H1 (cell line): ENCODE measurements at regions not wholly inside any gene's neighbourhood (a gene's known extent, or its start where the extent isn't known, plus 50 kb on each side); places are given as distances from the start of the nearest gene placed in this dataset.

Source experiments
- CTCF ChIA-PET: fragments of 300-600 bp; sonication (Branson Sonifier 250); formaldehyde crosslinking; loops from one replicate; lab custom pipeline; 2021; ENCODE audit not compliant: partially characterized antibody; lab: Charles Lee
- POLR2A ChIA-PET: fragments of 300-600 bp; sonication (Branson Sonifier 250); formaldehyde crosslinking; loops from one replicate; lab custom pipeline; 2021; ENCODE audit warnings: inconsistent platforms; ENCODE audit not compliant: partially characterized antibody; lab: Charles Lee
- DNase-seq, 2 experiments: peaks; one replicate each; pipeline versions ENCODE4 v3.0.0 to v3.0.0-alpha.2; 2010 to 2022; ENCODE audit warnings: low spot score in 2 of 2, low read depth in 1 of 2, mixed read lengths in 1 of 2
- FAIRE-seq: peaks from 2 replicates; lab custom pipeline; 2011; peaks lifted over from hg19 to GRCh38; lab: Jason Lieb, UNC
- H2AFZ ChIP-seq: 2 replicates; pipeline ENCODE4 v1.8.1; 2012; ENCODE audit warnings: low read length, inconsistent platforms
- H2AK5ac ChIP-seq: 2 replicates; pipeline ENCODE4 v1.6.1; 2013; ENCODE audit warnings: low read depth, low read length
- H2BK120ac ChIP-seq: replicated peaks from 2 replicates; pipeline ENCODE3; 2013; ENCODE audit warnings: low read depth, low read length, inconsistent platforms
- H2BK12ac ChIP-seq: 2 replicates; pipeline ENCODE4 v1.6.1; 2013; ENCODE audit warnings: low read depth, low read length
- H2BK15ac ChIP-seq: 2 replicates; pipeline ENCODE4 v1.6.1; 2013; ENCODE audit warnings: low read length
- H2BK20ac ChIP-seq: 2 replicates; pipeline ENCODE4 v1.6.1; 2013; ENCODE audit warnings: low read length
- H2BK5ac ChIP-seq: 2 replicates; pipeline ENCODE4 v1.6.1; 2013; ENCODE audit warnings: low read depth, low read length
- H3K14ac ChIP-seq: 2 replicates; pipeline ENCODE4 v1.6.1; 2013; ENCODE audit warnings: inconsistent platforms; ENCODE audit not compliant: insufficient read length
- H3K18ac ChIP-seq: 2 replicates; pipeline ENCODE4 v1.6.1; 2013; ENCODE audit warnings: low read length; ENCODE audit errors: extremely low read depth
- H3K23ac ChIP-seq: 2 replicates; pipeline ENCODE4 v1.6.1; 2013; ENCODE audit warnings: inconsistent platforms; ENCODE audit not compliant: insufficient read length
- H3K23me2 ChIP-seq: 2 replicates; pipeline ENCODE4 v1.6.1; 2013; ENCODE audit warnings: low read depth, low read length
- H3K27ac ChIP-seq: 2 replicates; pipeline ENCODE4 v1.6.1; 2011; ENCODE audit warnings: low read depth, low read length, inconsistent platforms
- H3K27me3 ChIP-seq, 4 experiments: replicated peaks in 1 of 4; 1 replicate in 1 of 4; 2 replicates in 3 of 4; pipeline versions ENCODE4 v1.6.1 to v1.8.1; 2011 to 2013; ENCODE audit warnings: low read length in 3 of 4, mild to moderate bottlenecking in 3 of 4, inconsistent platforms in 2 of 4, mixed read lengths in 2 of 4, moderate library complexity in 1 of 4; ENCODE audit not compliant: control insufficient read depth in 3 of 4, insufficient read depth in 3 of 4; ENCODE audit errors: extremely low read depth in 1 of 4
- H3K36me3 ChIP-seq, 4 experiments: 2 replicates each; pipeline versions ENCODE4 v1.6.1 to v1.8.1; 2011 to 2013; ENCODE audit warnings: mild to moderate bottlenecking in 4 of 4, low read length in 3 of 4, moderate library complexity in 2 of 4, control low read depth in 1 of 4, inconsistent platforms in 1 of 4; ENCODE audit not compliant: insufficient read depth in 4 of 4, control insufficient read depth in 2 of 4
- H3K4ac ChIP-seq: replicated peaks from 2 replicates; pipeline ENCODE3; 2013; ENCODE audit warnings: low read length, low read depth, mixed read lengths, inconsistent platforms; ENCODE audit not compliant: insufficient read length
- H3K4me1 ChIP-seq, 4 experiments: replicated peaks in 1 of 4; 1 replicate in 1 of 4; 2 replicates in 3 of 4; pipeline versions ENCODE4 v1.6.1 to v1.8.1; 2011 to 2013; ENCODE audit warnings: low read length in 3 of 4, inconsistent platforms in 2 of 4, mixed read lengths in 1 of 4; ENCODE audit not compliant: insufficient read depth in 4 of 4, control insufficient read depth in 3 of 4
- H3K4me2 ChIP-seq, 2 experiments: 2 replicates each; pipeline versions ENCODE4 v1.6.1 to v1.8.1; 2011 to 2013; ENCODE audit warnings: low read depth in 2 of 2, low read length in 2 of 2, control low read depth in 1 of 2, inconsistent platforms in 1 of 2, mild to moderate bottlenecking in 1 of 2; ENCODE audit not compliant: insufficient read depth in 1 of 2
- H3K4me3 ChIP-seq, 4 experiments: fragments of 200-600, 300-600 bp in 1 of 4; sonication (generic), shearing (Covaris generic), sonication (Bioruptor Twin) in 1 of 4; 2 replicates each; pipeline versions ENCODE4 v1.5.1 to v1.8.1; 2011 to 2016; ENCODE audit warnings: low read length in 4 of 4, low read depth in 3 of 4, control low read depth in 2 of 4, inconsistent platforms in 2 of 4, mild to moderate bottlenecking in 2 of 4, mixed read lengths in 1 of 4, moderate library complexity in 1 of 4; ENCODE audit not compliant: insufficient read depth in 2 of 4; ENCODE audit errors: extremely low read depth in 1 of 4
- H3K56ac ChIP-seq: replicated peaks from 2 replicates; pipeline ENCODE3; 2013; ENCODE audit warnings: low read depth, mild to moderate bottlenecking, mixed read lengths, low read length, inconsistent platforms; ENCODE audit not compliant: insufficient read length
- H3K79me1 ChIP-seq: 2 replicates; pipeline ENCODE4 v1.6.1; 2013; ENCODE audit warnings: low read depth, low read length, control low read depth
- H3K79me2 ChIP-seq, 2 experiments: 2 replicates each; pipeline versions ENCODE4 v1.6.1 to v1.8.1; 2012 to 2013; ENCODE audit warnings: low read length in 2 of 2, mild to moderate bottlenecking in 2 of 2, inconsistent platforms in 1 of 2; ENCODE audit not compliant: insufficient read depth in 2 of 2, control insufficient read depth in 1 of 2
- H3K9ac ChIP-seq, 4 experiments: replicated peaks in 1 of 4; 1 replicate in 1 of 4; 2 replicates in 3 of 4; pipeline versions ENCODE4 v1.6.1 to v1.8.1; 2011 to 2013; ENCODE audit warnings: low read depth in 3 of 4, low read length in 3 of 4, control low read depth in 2 of 4, mild to moderate bottlenecking in 2 of 4, moderate library complexity in 2 of 4, inconsistent platforms in 1 of 4; ENCODE audit errors: extremely low read depth in 1 of 4
- H3K9me3 ChIP-seq, 2 experiments: 2 replicates each; pipeline versions ENCODE4 v1.6.1 to v1.8.1; 2012 to 2013; ENCODE audit warnings: mild to moderate bottlenecking in 2 of 2, moderate library complexity in 2 of 2, control low read depth in 1 of 2, inconsistent platforms in 1 of 2, low read depth in 1 of 2, low read length in 1 of 2, mixed read lengths in 1 of 2; ENCODE audit not compliant: insufficient read depth in 2 of 2
- H4K20me1 ChIP-seq, 2 experiments: replicated peaks in 1 of 2; 2 replicates each; pipeline versions ENCODE3 to v1.8.1; 2011 to 2013; ENCODE audit warnings: inconsistent platforms in 2 of 2, low read length in 2 of 2, mild to moderate bottlenecking in 1 of 2; ENCODE audit not compliant: insufficient read depth in 2 of 2, control insufficient read depth in 1 of 2
- H4K5ac ChIP-seq: 2 replicates; pipeline ENCODE4 v1.6.1; 2013; ENCODE audit warnings: low read length, low read depth, mixed read lengths, inconsistent platforms; ENCODE audit not compliant: insufficient read length
- H4K8ac ChIP-seq: 2 replicates; pipeline ENCODE4 v1.8.0; 2013; ENCODE audit warnings: mild to moderate bottlenecking, moderate library complexity, low read length, inconsistent platforms; ENCODE audit not compliant: insufficient read depth; ENCODE audit errors: extremely low read depth
- H4K91ac ChIP-seq: replicated peaks from 2 replicates; pipeline ENCODE3; 2013; ENCODE audit warnings: low read length, mixed read lengths, inconsistent platforms; ENCODE audit not compliant: insufficient read length
- ASH2L ChIP-seq: fragments of 200-600, 300-600 bp; sonication (generic); IDR thresholded peaks from one replicate; pipeline ENCODE4 v1.7.1; 2017; ENCODE audit warnings: low read length
- BRCA1 ChIP-seq: IDR thresholded peaks from 2 replicates; pipeline ENCODE4 v1.6.1; 2012; ENCODE audit warnings: low read depth, low read length, improper control_type of control experiment
- CBX8 ChIP-seq: fragments of 300-800, 300-1000 bp; sonication (generic); IDR thresholded peaks from 2 replicates; pipeline ENCODE4 v1.7.1; 2016; ENCODE audit warnings: low read depth, low read length, borderline replicate concordance
- CEBPB ChIP-seq: IDR thresholded peaks from 2 replicates; pipeline ENCODE4 v1.6.1; 2012; ENCODE audit warnings: low read depth, low read length
- CHD2 ChIP-seq: IDR thresholded peaks from 2 replicates; pipeline ENCODE4 v1.6.1; 2012; ENCODE audit warnings: low read length, improper control_type of control experiment
- CREB1 ChIP-seq: IDR thresholded peaks from 2 replicates; pipeline ENCODE4 v1.6.1; 2012; ENCODE audit warnings: inconsistent platforms
- EGR1 ChIP-seq: IDR thresholded peaks from 2 replicates; pipeline ENCODE4 v1.6.1; 2011; ENCODE audit warnings: low read depth, low read length, borderline replicate concordance
- JUN ChIP-seq: IDR thresholded peaks from 2 replicates; pipeline ENCODE4 v1.6.1; 2011; ENCODE audit warnings: low read depth, mild to moderate bottlenecking, improper control_type of control experiment, low read length
- KDM1A ChIP-seq: fragments of 200-600, 300-600 bp; sonication (generic); IDR thresholded peaks from 2 replicates; pipeline ENCODE4 v1.7.1; 2016; ENCODE audit warnings: mild to moderate bottlenecking, low read length, borderline replicate concordance
- KDM4A ChIP-seq: IDR thresholded peaks from one replicate; pipeline ENCODE4 v1.7.1; 2012; ENCODE audit warnings: low read depth, mild to moderate bottlenecking, moderate library complexity, low read length, inconsistent platforms; ENCODE audit not compliant: severe bottlenecking
- KDM5A ChIP-seq: fragments of 200-600 bp; IDR thresholded peaks from 2 replicates; pipeline ENCODE4 v1.7.1; 2012; ENCODE audit warnings: mild to moderate bottlenecking, low read length, inconsistent platforms, mixed read lengths
- NANOG ChIP-seq: IDR thresholded peaks from 2 replicates; pipeline ENCODE4 v1.6.1; 2011; ENCODE audit warnings: low read length, low read depth, mild to moderate bottlenecking, inconsistent platforms; ENCODE audit not compliant: insufficient read depth, poor library complexity, severe bottlenecking
- POLR2A ChIP-seq, 2 experiments: IDR thresholded peaks; 1 replicate in 1 of 2; 2 replicates in 1 of 2; pipeline ENCODE4 v1.6.1; 2011; ENCODE audit warnings: low read depth in 2 of 2, low read length in 2 of 2, mild to moderate bottlenecking in 2 of 2; ENCODE audit errors: control extremely low read depth in 1 of 2
- RBBP5 ChIP-seq: IDR thresholded peaks from 2 replicates; pipeline ENCODE4 v1.7.1; 2012; ENCODE audit warnings: low read depth, mild to moderate bottlenecking, inconsistent platforms, low read length, moderate library complexity, borderline replicate concordance
- SIN3A ChIP-seq, 2 experiments: IDR thresholded peaks in 1 of 2; conservative IDR thresholded peaks in 1 of 2; 2 replicates each; pipeline ENCODE4 v1.6.1; 2011 to 2012; ENCODE audit warnings: low read length in 2 of 2, improper control_type of control experiment in 1 of 2, low read depth in 1 of 2, mild to moderate bottlenecking in 1 of 2
- YY1 ChIP-seq: IDR thresholded peaks from 2 replicates; pipeline ENCODE4 v1.6.1; 2011; ENCODE audit warnings: low read depth, mild to moderate bottlenecking, low read length
- WGBS, 2 experiments: shearing (Covaris generic) in 1 of 2; methylation state at CpG; one replicate each; pipeline versions ENCODE4 v1.1.6 to v1.1.7; 2013 to 2015; ENCODE audit warnings: low lambda C conversion rate in 2 of 2, mixed read lengths in 2 of 2, inconsistent platforms in 1 of 2, low coverage in 1 of 2, missing lambda C conversion rate in 1 of 2; ENCODE audit not compliant: insufficient replicate concordance in 2 of 2, insufficient coverage in 1 of 2, insufficient read length in 1 of 2; ENCODE audit errors: extremely low coverage in 1 of 2, missing lambda C conversion rate in 1 of 2; 5-methylcytosine and 5-hydroxymethylcytosine counted together

- no peak overlapping the region for H4K5ac ChIP-seq
- no peak overlapping the region for H3K4ac ChIP-seq
- no peak overlapping the region for H2AFZ ChIP-seq
- H3K27me3 ChIP-seq: peaks cover 0 to 5% (median 0%) of the 10 kb centered on the region in 4 experiments; a peak in 3 of 7 replicates
- 0 out of 2 replicates have a peak overlapping the region, but pooled peaks have one; percentile 22 for H2BK20ac ChIP-seq
- no peak overlapping the region for H3K4me2 ChIP-seq
- no peaks in the 10 kb centered on the region for H3K9me3 ChIP-seq
- no peak overlapping the region for H3K14ac ChIP-seq
- peak overlapping the region; percentile 37; the same call in 1 of the 2 replicates for H2BK15ac ChIP-seq
- H3K56ac ChIP-seq: no peak overlapping the region
- no peak overlapping the region for H2AK5ac ChIP-seq
- H3K18ac ChIP-seq: no peak overlapping the region
- ChIA-PET CTCF (interaction anchor here (1.2 to 1.9 kb wide), 2 partner anchors 8 to 57 kb away, joined by 3 to 6 read pairs; no protein-coding TSS in a partner anchor), POLR2A (no interaction called here)
- FAIRE-seq (no peak), DNase-seq (no peak)
- no peak overlapping the region for H4K91ac ChIP-seq
- no peak overlapping the region for H2BK120ac ChIP-seq
- H4K20me1 ChIP-seq: no peaks in the 10 kb centered on the region
- H3K23ac ChIP-seq: no peak overlapping the region
- no peaks in the 10 kb centered on the region for H3K79me2 ChIP-seq
- peaks cover 8 to 29% (median 21%) of the 10 kb centered on the region in 4 experiments for H3K4me1 ChIP-seq
- TF ChIP-seq YY1 (no peak), CBX8 (no peak), KDM5A (no peak), ASH2L (no peak), BRCA1 (no peak), CREB1 (no peak), RBBP5 (no peak), NANOG (no peak), EGR1 (no peak), KDM1A (no peak), SIN3A (conservative IDR thresholded peaks at IDR 0.05 in 1 of 2, IDR thresholded peaks at IDR 0.05 in 1 of 2; ENCODE audit: low read depth in 1 of 2, low read length in 2 of 2) (no peak), POLR2A (IDR thresholded peaks at IDR 0.05; ENCODE audit: control extremely low read depth in 1 of 2, low read depth in 2 of 2, low read length in 2 of 2) (no peak), JUN (no peak), KDM4A (no peak), CHD2 (no peak), CEBPB (no peak)
- H3K9ac ChIP-seq: no peak overlapping the region
- no peak overlapping the region for H2BK5ac ChIP-seq
- H4K8ac ChIP-seq: no peak overlapping the region
- H3K36me3 ChIP-seq: no peaks in the 10 kb centered on the region
- no peak overlapping the region for H3K27ac ChIP-seq
- 0 out of 2 replicates have a peak overlapping the region, but pooled peaks have one; percentile 33 for H2BK12ac ChIP-seq
- H3K23me2 ChIP-seq: no peaks in the 10 kb centered on the region
- H3K4me3 ChIP-seq: no peak overlapping the region
- no peaks in the 10 kb centered on the region for H3K79me1 ChIP-seq
- WGBS, 2 experiments: 88% methylated on average over 2 of the region's 2 CpGs; no CpG with 5 or more reads in 1 of the 2 experiments
These were observed 158.3 kb upstream of the ZMIZ1 start for GRCh38 chr10:78910476-78910875.
